Osteoblast (primary cell): ENCODE measurements at regions not wholly inside any gene's neighbourhood (a gene's known extent, or its start where the extent isn't known, plus 50 kb on each side); places are given as distances from the start of the nearest gene placed in this dataset.

Source experiments
- DNase-seq: peaks from one replicate; pipeline ENCODE4 v3.0.0; 2011; ENCODE audit warnings: low spot score, mixed read lengths; ENCODE audit not compliant: insufficient read length; ENCODE audit errors: missing footprints
- H2AFZ ChIP-seq: 2 replicates; pipeline ENCODE4 v1.6.0; 2011; ENCODE audit warnings: mild to moderate bottlenecking, low read length
- H3K27ac ChIP-seq: 2 replicates; pipeline ENCODE4 v1.5.1; 2011; ENCODE audit warnings: mild to moderate bottlenecking, low read depth, low read length, moderate library complexity
- H3K27me3 ChIP-seq: 2 replicates; pipeline ENCODE4 v1.6.0; 2012; ENCODE audit warnings: mild to moderate bottlenecking, control low read depth, inconsistent platforms, low read length, moderate library complexity; ENCODE audit not compliant: insufficient read depth
- H3K36me3 ChIP-seq: 2 replicates; pipeline ENCODE4 v1.5.1; 2011; ENCODE audit warnings: mild to moderate bottlenecking, low read length, control low read depth, moderate library complexity; ENCODE audit not compliant: insufficient read depth
- H3K4me1 ChIP-seq: 2 replicates; pipeline ENCODE4 v1.5.1; 2011; ENCODE audit warnings: mild to moderate bottlenecking, low read length, control low read depth, moderate library complexity; ENCODE audit not compliant: insufficient read depth
- H3K4me2 ChIP-seq: 2 replicates; pipeline ENCODE4 v1.6.0; 2011; ENCODE audit warnings: mild to moderate bottlenecking, low read length; ENCODE audit not compliant: insufficient read depth
- H3K4me3 ChIP-seq: fragments of 200-600 bp; sonication (generic); 3 replicates; pipeline ENCODE4 v1.5.1; 2012; ENCODE audit warnings: mild to moderate bottlenecking, low read length, inconsistent platforms; ENCODE audit not compliant: insufficient read depth
- H3K79me2 ChIP-seq: 2 replicates; pipeline ENCODE4 v1.6.0; 2012; ENCODE audit warnings: mild to moderate bottlenecking, low read length, control low read depth, inconsistent platforms; ENCODE audit not compliant: insufficient read depth
- H3K9me3 ChIP-seq: 2 replicates; pipeline ENCODE4 v1.5.1; 2011; ENCODE audit warnings: low read depth, low read length, control low read depth
- H4K20me1 ChIP-seq: 2 replicates; pipeline ENCODE4 v1.6.0; 2012; ENCODE audit warnings: mild to moderate bottlenecking, low read length, control low read depth; ENCODE audit not compliant: insufficient read depth
- CTCF ChIP-seq: IDR thresholded peaks from 2 replicates; pipeline ENCODE4 v1.5.1; 2011; ENCODE audit warnings: mild to moderate bottlenecking, low read depth, low read length, moderate library complexity; ENCODE audit errors: extremely low read depth

GRCh38 chr1:219050822-219051125, 122.9 kb upstream of the LYPLAL1 start:
- Histone ChIP-seq H4K20me1 (no peaks in the 10 kb centered on the region), H3K27ac (no peak overlapping the region), H3K4me3 (no peak overlapping the region), H2AFZ (no peak overlapping the region), H3K4me1 (no peaks in the 10 kb centered on the region), H3K4me2 (no peak overlapping the region), H3K9me3 (no peaks in the 10 kb centered on the region), H3K79me2 (no peaks in the 10 kb centered on the region), H3K36me3 (no peaks in the 10 kb centered on the region), H3K27me3 (no peaks in the 10 kb centered on the region)
- no peak for TF ChIP-seq CTCF
- DNase-seq = no peak

- H3K79me2 ChIP-seq = no peaks in the 10 kb centered on the region
Observed at GRCh38 chr1:219051547-219051946, 122.1 kb upstream of the LYPLAL1 start.

GRCh38 chr1:219058891-219059820, 114.5 kb upstream of the LYPLAL1 start:
- no peak overlapping the region for H2AFZ ChIP-seq
- H3K79me2 ChIP-seq = no peaks in the 10 kb centered on the region
- no peak for DNase-seq
- H3K27ac ChIP-seq = no peak overlapping the region
- H4K20me1 ChIP-seq = no peaks in the 10 kb centered on the region
- no peaks in the 10 kb centered on the region for H3K4me1 ChIP-seq
- no peaks in the 10 kb centered on the region for H3K27me3 ChIP-seq
- H3K4me2 ChIP-seq = no peak overlapping the region
- H3K9me3 ChIP-seq = no peaks in the 10 kb centered on the region
- no peaks in the 10 kb centered on the region for H3K36me3 ChIP-seq
- no peak for TF ChIP-seq CTCF
- H3K4me3 ChIP-seq = no peak overlapping the region

More at GRCh38 chr1:219051547-219051946, 122.1 kb upstream of the LYPLAL1 start:
- H3K36me3 ChIP-seq = no peaks in the 10 kb centered on the region
- no peak for TF ChIP-seq CTCF
- H3K27ac ChIP-seq = no peak overlapping the region
- DNase-seq = no peak
- no peaks in the 10 kb centered on the region for H4K20me1 ChIP-seq
- no peaks in the 10 kb centered on the region for H3K27me3 ChIP-seq
- H3K9me3 ChIP-seq = no peaks in the 10 kb centered on the region
- H3K4me3 ChIP-seq = no peak overlapping the region
- no peak overlapping the region for H2AFZ ChIP-seq
- H3K4me2 ChIP-seq = no peak overlapping the region
- H3K4me1 ChIP-seq = no peaks in the 10 kb centered on the region

- Histone ChIP-seq H3K9me3 (no peaks in the 10 kb centered on the region), H2AFZ (no peak overlapping the region), H3K79me2 (no peaks in the 10 kb centered on the region), H3K4me3 (no peak overlapping the region), H4K20me1 (no peaks in the 10 kb centered on the region), H3K27me3 (no peaks in the 10 kb centered on the region), H3K4me2 (no peak overlapping the region), H3K27ac (no peak overlapping the region), H3K4me1 (no peaks in the 10 kb centered on the region), H3K36me3 (no peaks in the 10 kb centered on the region)
- DNase-seq = no peak
- no peak for TF ChIP-seq CTCF
Observed at GRCh38 chr1:219060798-219061197, 112.9 kb upstream of the LYPLAL1 start.
